Fibroblast of skin of right quadriceps (primary cell): ENCODE measurements at regions not wholly inside any gene's neighbourhood (a gene's known extent, or its start where the extent isn't known, plus 50 kb on each side); places are given as distances from the start of the nearest gene placed in this dataset.
A peak's percentile ranks its signal among the peaks of the same experiment; 100 is the strongest.

ENCODE experiments used
- DNase-seq: peaks from one replicate; pipeline ENCODE4 v3.0.0-alpha.2; 2013

- no peak for DNase-seq
Measured at GRCh38 chr4:17293901-17294300, 218.0 kb downstream of the QDPR start.

- no peak for DNase-seq
Measured at GRCh38 chr4:17288151-17288550, 223.7 kb downstream of the QDPR start.

GRCh38 chr4:17286752-17287460 is 225.0 kb downstream of the QDPR start:
- no peak for DNase-seq

GRCh38 chr4:17285747-17286146 is 226.1 kb downstream of the QDPR start:
- DNase-seq, result no peak

- no peak for DNase-seq
Measured at GRCh38 chr4:17284323-17285175, 227.3 kb downstream of the QDPR start.

GRCh38 chr4:17283832-17284231 is 228.1 kb downstream of the QDPR start:
- DNase-seq, result no peak

GRCh38 chr4:17283251-17283650 is 228.6 kb downstream of the QDPR start:
- no peak for DNase-seq

- DNase-seq, result no peak
Measured at GRCh38 chr4:17280261-17281018, 231.4 kb downstream of the QDPR start.

- peak; percentile 57 for DNase-seq
Measured at GRCh38 chr4:17276776-17277175, 235.1 kb downstream of the QDPR start.

- peak; percentile 18 for DNase-seq
Measured at GRCh38 chr4:17275836-17276235, 236.1 kb downstream of the QDPR start.

- DNase-seq, result peak; percentile 34
Measured at GRCh38 chr4:17273047-17273446, 238.8 kb downstream of the QDPR start.

- no peak for DNase-seq
Measured at GRCh38 chr4:17272154-17272553, 239.7 kb downstream of the QDPR start.

- DNase-seq, result no peak
Measured at GRCh38 chr4:17265653-17266052, 246.2 kb downstream of the QDPR start.

- peak; percentile 7 for DNase-seq
Measured at GRCh38 chr4:17265139-17265538, 246.8 kb downstream of the QDPR start.

GRCh38 chr4:17260166-17260907 is 251.6 kb downstream of the QDPR start:
- no peak for DNase-seq

- DNase-seq, result no peak
Measured at GRCh38 chr4:17258106-17258505, 253.8 kb downstream of the QDPR start.

GRCh38 chr4:17252131-17252530 is 259.8 kb downstream of the QDPR start:
- no peak for DNase-seq

GRCh38 chr4:17251101-17251500 is 260.8 kb downstream of the QDPR start:
- no peak for DNase-seq

- DNase-seq, result no peak
Measured at GRCh38 chr4:17250591-17250990, 261.3 kb downstream of the QDPR start.

GRCh38 chr4:17246656-17247055 is 265.2 kb downstream of the QDPR start:
- DNase-seq, result no peak

GRCh38 chr4:17241835-17242234 is 270.1 kb downstream of the QDPR start:
- DNase-seq, result no peak

- no peak for DNase-seq
Measured at GRCh38 chr4:17238633-17239032, 273.3 kb downstream of the QDPR start.

- peak; percentile 89 for DNase-seq
Measured at GRCh38 chr4:17236686-17237085, 275.2 kb downstream of the QDPR start.
